Motor neuron (in vitro differentiated cells): ENCODE measurements at regions not wholly inside any gene's neighbourhood (a gene's known extent, or its start where the extent isn't known, plus 50 kb on each side); places are given as distances from the start of the nearest gene placed in this dataset.
A peak's percentile ranks its signal among the peaks of the same experiment; 100 is the strongest.

Source experiments
- ATAC-seq, 8 experiments: fragments of 200-7000 bp; cut with Tn5 transposase; replicated peaks in 6 of 8; 2 replicates each; pipeline ENCODE4 v1.8.0; 2021; ENCODE audit warnings: mild to moderate bottlenecking in 8 of 8, moderate library complexity in 8 of 8
- H3K27ac ChIP-seq, 2 donors: fragments of 250-450 bp; sonication (Bioruptor Pico); 2 replicates each; pipeline ENCODE4 v1.9.0; 2021; ENCODE audit warnings: antibody characterized with exemption in 2 of 2, mild to moderate bottlenecking in 2 of 2, moderate library complexity in 1 of 2
- H3K4me1 ChIP-seq, 2 donors: fragments of 250-450 bp; sonication (Bioruptor Pico); replicated peaks in 1 of 2; 2 replicates each; pipeline ENCODE4 v1.6.1; 2021; ENCODE audit warnings: antibody characterized with exemption in 2 of 2, mild to moderate bottlenecking in 2 of 2, moderate library complexity in 1 of 2
- H3K4me3 ChIP-seq, 5 donors: fragments of 250-450 bp; sonication (Bioruptor Pico); 2 replicates each; pipeline ENCODE4 v1.9.0; 2021; ENCODE audit warnings: antibody characterized with exemption in 5 of 5, mild to moderate bottlenecking in 5 of 5, moderate library complexity in 4 of 5
- WGBS, 10 experiments: fragments of 450-650 bp; shearing (Covaris generic); methylation state at CpG; one replicate each; pipeline ENCODE4 v1.0.0; 2022; 5-methylcytosine and 5-hydroxymethylcytosine counted together
- in situ Hi-C, 9 experiments: fragments of 400-800 bp; cut with MboI; loops; one replicate each; pipeline ENCODE4 v1.15.0; 2021; ENCODE audit warnings: low sequenced_read_pairs in 9 of 9, low pct_unique_long_range_greater_than_20kb in 2 of 9; ENCODE audit not compliant: unreplicated experiment in 9 of 9

GRCh38 chr12:115355301-115355700 lies 671.3 kb upstream of the TBX3 start:
- H3K27ac ChIP-seq = no peak overlapping the region
- in situ Hi-C loops = loop anchor here in 1 of 9 experiments (25.0 kb wide), 1 partner anchor 668 kb away; the partner anchor contains the start of gene TBX3
- ATAC-seq = no peak
- H3K4me1 ChIP-seq = no peaks in the 10 kb centered on the region
- WGBS, 10 experiments = 60 to 100% (median 83%) methylated on average over 1 to 2 of the region's 2 CpGs; no CpG with 5 or more reads in 3 of the 10 experiments
- no peak overlapping the region for H3K4me3 ChIP-seq

GRCh38 chr12:115354007-115354890 lies 670.3 kb upstream of the TBX3 start:
- Histone ChIP-seq H3K4me1 (no peaks in the 10 kb centered on the region), H3K4me3 (no peak overlapping the region), H3K27ac (no peak overlapping the region)
- peak in 7 of 8 experiments; percentile 26 to 88 (median 76) for ATAC-seq
- WGBS, 10 experiments = 14 to 100% (median 82%) methylated on average over 1 to 5 of the region's 6 CpGs; no CpG with 5 or more reads in 1 of the 10 experiments
- in situ Hi-C loops = loop anchor here in 1 of 9 experiments (25.0 kb wide), 1 partner anchor 667 kb away; the partner anchor contains the start of gene TBX3

DNA sequence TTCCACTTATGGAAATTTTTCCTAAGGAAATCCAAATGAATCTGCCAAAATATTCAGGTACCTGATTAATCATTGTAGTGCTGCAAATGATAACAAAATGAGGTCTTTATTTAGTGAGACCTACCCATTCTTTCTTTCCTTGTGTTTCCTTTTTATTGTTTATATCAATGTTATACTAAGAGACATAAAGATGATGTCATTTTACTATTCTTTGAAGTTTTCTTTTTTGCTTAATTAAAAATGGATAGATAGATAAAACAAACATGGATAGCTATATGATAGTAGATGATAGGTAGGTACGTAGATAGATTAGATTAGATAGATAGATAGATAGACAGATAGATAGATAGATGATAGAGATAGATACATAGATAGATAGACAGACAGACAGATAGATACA lies 669.5 kb upstream of the TBX3 start:
- Histone ChIP-seq H3K4me1 (no peaks in the 10 kb centered on the region), H3K27ac (no peak overlapping the region), H3K4me3 (no peak overlapping the region)
- WGBS, 10 experiments = 58 to 100% (median 92%) methylated on average over 1 of the region's 1 CpG; no CpG with 5 or more reads in 3 of the 10 experiments
- ATAC-seq = no peak
- in situ Hi-C loops = loop anchor here in 1 of 9 experiments (25.0 kb wide), 1 partner anchor 666 kb away; the partner anchor contains the start of gene TBX3

- Histone ChIP-seq H3K27ac (no peak overlapping the region), H3K4me1 (no peaks in the 10 kb centered on the region), H3K4me3 (no peak overlapping the region)
- WGBS, 10 experiments = 5 to 84% (median 62%) methylated on average over 2 to 5 of the region's 5 CpGs
- ATAC-seq = peak in 3 of 8 experiments; percentile 62 to 70 (median 68)
- in situ Hi-C loops = loop anchor here in 1 of 9 experiments (25.0 kb wide), 1 partner anchor 664 kb away; the partner anchor contains the start of gene TBX3
Measured at GRCh38 chr12:115351514-115352077, 667.6 kb upstream of the TBX3 start.

GRCh38 chr12:115349711-115350110 lies 665.7 kb upstream of the TBX3 start:
- WGBS, 10 experiments = 17 to 78% (median 33%) methylated on average over 1 of the region's 1 CpG; no CpG with 5 or more reads in 3 of the 10 experiments
- no peak overlapping the region for H3K27ac ChIP-seq
- in situ Hi-C loops = loop anchor here in 1 of 9 experiments (25.0 kb wide), 1 partner anchor 662 kb away; the partner anchor contains the start of gene TBX3
- H3K4me1 ChIP-seq = no peaks in the 10 kb centered on the region
- ATAC-seq = peak in 1 of 8 experiments; percentile 10
- no peak overlapping the region for H3K4me3 ChIP-seq

- Histone ChIP-seq H3K4me1 (no peaks in the 10 kb centered on the region), H3K27ac (no peak overlapping the region), H3K4me3 (no peak overlapping the region)
- 72 to 98% (median 86%) methylated on average over 4 to 13 of the region's 16 CpGs; no CpG with 5 or more reads in 2 of the 10 experiments for WGBS, 10 experiments
- in situ Hi-C loops = no loop called here
- no peak for ATAC-seq
Measured at GRCh38 chr12:115348301-115348700, 664.3 kb upstream of the TBX3 start.

DNA sequence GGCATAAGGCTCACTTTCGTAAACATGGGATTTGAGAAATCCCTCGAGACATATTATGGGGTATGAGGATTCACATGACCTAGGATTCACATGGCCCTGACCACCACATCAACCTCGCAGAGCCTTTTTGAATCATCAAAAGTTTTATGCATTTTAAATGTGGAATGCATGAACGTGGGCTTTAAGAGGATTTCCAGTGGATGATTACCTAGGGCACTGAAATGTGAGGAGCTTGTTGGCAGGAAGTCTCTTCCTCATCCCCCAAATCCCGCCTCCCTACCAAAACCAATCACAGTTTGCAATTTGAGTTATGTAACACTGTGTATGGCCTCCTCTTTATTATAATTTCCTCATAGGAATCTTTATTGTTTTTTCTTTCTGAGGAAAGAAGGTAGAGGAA lies 659.6 kb upstream of the TBX3 start:
- no peak for ATAC-seq
- Histone ChIP-seq H3K27ac (no peak overlapping the region), H3K4me3 (no peak overlapping the region), H3K4me1 (no peaks in the 10 kb centered on the region)
- in situ Hi-C loops = no loop called here
- WGBS, 10 experiments = 0 to 100% (median 66%) methylated on average over 1 to 4 of the region's 5 CpGs; no CpG with 5 or more reads in 1 of the 10 experiments

GRCh38 chr12:115343008-115343407 lies 659.0 kb upstream of the TBX3 start:
- Histone ChIP-seq H3K27ac (no peak overlapping the region), H3K4me3 (no peak overlapping the region), H3K4me1 (no peaks in the 10 kb centered on the region)
- no peak for ATAC-seq
- in situ Hi-C loops = no loop called here
- WGBS, 10 experiments = 57 to 100% (median 76%) methylated on average over 1 to 2 of the region's 2 CpGs; no CpG with 5 or more reads in 2 of the 10 experiments

DNA sequence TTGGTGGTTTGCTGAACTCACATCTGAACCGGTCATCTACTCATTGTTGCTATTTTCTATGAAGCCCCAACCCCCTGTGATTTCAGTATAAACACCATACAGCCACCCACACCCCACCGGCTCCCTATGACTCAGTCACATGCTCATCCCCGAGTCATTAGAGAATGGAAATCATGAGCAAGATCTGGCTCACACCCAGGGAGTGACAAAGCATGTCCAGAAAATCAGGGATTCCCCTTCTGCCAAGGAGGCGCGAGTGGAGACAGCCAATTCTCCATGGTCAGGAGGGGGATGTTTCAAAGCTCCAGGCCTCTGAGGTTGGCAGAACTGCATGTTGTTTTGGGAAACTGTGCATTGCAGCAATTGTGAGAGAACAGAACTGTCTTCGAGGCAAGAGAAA lies 657.5 kb upstream of the TBX3 start:
- WGBS, 10 experiments = 4 to 100% (median 73%) methylated on average over 1 to 5 of the region's 6 CpGs; no CpG with 5 or more reads in 2 of the 10 experiments
- H3K27ac ChIP-seq = no peak overlapping the region
- H3K4me1 ChIP-seq = no peaks in the 10 kb centered on the region
- H3K4me3 ChIP-seq = no peak overlapping the region
- peak; percentile 61 to 96 (median 78) for ATAC-seq
- in situ Hi-C loops = no loop called here

DNA sequence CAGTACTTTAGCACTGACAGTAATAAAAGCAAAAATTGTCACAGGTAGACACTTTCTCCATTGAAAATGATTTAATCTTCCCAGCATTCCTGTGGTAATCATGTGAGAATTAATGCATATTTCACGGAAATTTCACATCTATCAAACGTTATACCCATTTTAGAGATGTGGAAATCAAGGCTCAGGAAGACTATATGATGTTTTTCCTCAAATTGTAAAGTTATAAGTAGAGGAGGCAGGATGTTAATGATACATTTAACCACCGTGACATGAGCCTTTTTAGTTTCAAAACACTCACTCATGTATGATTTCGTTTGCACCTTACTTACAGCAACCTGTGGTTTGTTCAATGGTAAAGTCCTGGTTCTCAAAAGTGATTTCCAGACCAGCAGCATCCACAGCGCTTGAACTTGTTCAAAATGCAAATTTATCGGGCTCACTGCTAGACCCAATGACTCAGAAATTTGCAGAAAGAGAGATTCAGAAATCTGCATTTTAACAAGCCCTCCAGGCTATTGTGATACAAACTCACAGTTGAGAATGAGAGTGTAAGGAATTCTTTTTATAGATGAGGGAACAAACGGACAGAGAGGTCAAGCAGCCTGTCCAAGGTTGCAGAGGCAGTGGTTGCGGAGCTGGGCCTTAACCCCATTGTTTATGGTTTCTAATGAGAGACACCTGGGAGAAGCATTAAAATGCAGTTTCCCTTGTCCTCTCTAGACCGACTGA lies 654.8 kb upstream of the TBX3 start:
- Histone ChIP-seq H3K4me1 (no peaks in the 10 kb centered on the region), H3K27ac (no peak overlapping the region), H3K4me3 (no peak overlapping the region)
- 16 to 100% (median 58%) methylated on average over 1 to 8 of the region's 9 CpGs for WGBS, 10 experiments
- ATAC-seq = peak in 3 of 8 experiments; percentile 58 to 72 (median 64)
- in situ Hi-C loops = no loop called here

DNA sequence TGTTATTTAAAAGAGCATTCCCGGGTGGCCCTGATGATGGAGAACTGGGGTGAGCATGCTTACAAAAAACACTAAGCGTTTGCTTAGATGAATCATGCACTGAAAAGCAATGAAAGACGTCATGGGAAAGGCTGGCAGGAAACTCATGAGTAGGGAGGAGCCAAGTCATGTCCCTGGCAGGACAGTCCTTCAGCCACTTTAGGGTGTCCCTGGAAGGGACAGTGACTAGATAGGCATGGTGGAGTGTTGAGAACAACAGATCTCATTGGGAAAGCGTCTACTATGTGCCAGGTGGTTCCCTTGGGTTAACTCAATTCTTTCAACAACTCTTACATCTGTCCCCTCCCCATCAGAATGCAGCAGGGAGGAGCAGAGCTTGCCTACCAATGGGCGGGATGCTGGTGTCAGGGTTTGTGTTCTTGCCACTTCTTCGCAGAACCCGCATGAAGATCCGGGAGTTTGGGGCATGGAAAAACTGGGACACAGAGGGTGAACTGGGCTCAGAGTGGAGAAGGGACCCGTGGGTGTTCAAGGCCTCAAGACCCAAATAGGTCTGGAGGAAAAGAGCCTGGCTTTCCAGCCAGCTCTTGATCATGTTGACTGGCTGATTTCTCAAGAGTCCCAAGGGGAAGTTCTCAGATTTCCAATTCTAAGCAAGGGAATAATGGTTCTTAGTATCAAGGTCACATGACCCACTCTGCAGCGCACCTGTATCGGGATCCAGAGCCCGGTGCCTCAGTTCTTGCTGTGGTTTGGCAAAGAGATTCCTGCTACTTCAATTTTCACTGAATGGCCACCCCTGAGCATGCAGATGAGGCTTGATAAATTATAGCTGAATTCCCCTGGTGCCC lies 653.9 kb upstream of the TBX3 start:
- Histone ChIP-seq H3K4me3 (no peak overlapping the region), H3K4me1 (no peaks in the 10 kb centered on the region), H3K27ac (no peak overlapping the region)
- in situ Hi-C loops = no loop called here
- 7 to 86% (median 60%) methylated on average over 3 to 10 of the region's 12 CpGs for WGBS, 10 experiments
- ATAC-seq = peak; percentile 20 to 59 (median 40)

GRCh38 chr12:115336506-115336905 lies 652.5 kb upstream of the TBX3 start:
- no peak for ATAC-seq
- H3K4me1 ChIP-seq = no peaks in the 10 kb centered on the region
- no peak overlapping the region for H3K4me3 ChIP-seq
- H3K27ac ChIP-seq = no peak overlapping the region
- in situ Hi-C loops = no loop called here
- 75 to 100% (median 100%) methylated on average over 1 to 3 of the region's 3 CpGs; no CpG with 5 or more reads in 3 of the 10 experiments for WGBS, 10 experiments
